GM12874 (cell line): ENCODE measurements at regions not wholly inside any gene's neighbourhood (a gene's known extent, or its start where the extent isn't known, plus 50 kb on each side); places are given as distances from the start of the nearest gene placed in this dataset.

Experiments
- CTCF ChIP-seq: IDR thresholded peaks from 2 replicates; pipeline ENCODE4 v1.5.1; 2011; ENCODE audit warnings: low read depth, mild to moderate bottlenecking, control low read depth, low read length, moderate library complexity; ENCODE audit not compliant: insufficient read depth

GRCh38 chr3:96576935-96577334 lies 237.5 kb upstream of the EPHA6 start:
- TF ChIP-seq CTCF, result no peak

GRCh38 chr3:96584066-96584465 lies 230.3 kb upstream of the EPHA6 start:
- no peak for TF ChIP-seq CTCF

- TF ChIP-seq CTCF, result no peak
Measured at GRCh38 chr3:96619475-96619874, 194.9 kb upstream of the EPHA6 start.

GRCh38 chr3:96622878-96623277 lies 191.5 kb upstream of the EPHA6 start:
- TF ChIP-seq CTCF, result no peak

GRCh38 chr3:96631050-96631449 lies 183.3 kb upstream of the EPHA6 start:
- TF ChIP-seq CTCF, result no peak

GRCh38 chr3:96646596-96646995 lies 167.8 kb upstream of the EPHA6 start:
- no peak for TF ChIP-seq CTCF

- no peak for TF ChIP-seq CTCF
Measured at GRCh38 chr3:96657710-96658109, 156.7 kb upstream of the EPHA6 start.

- no peak for TF ChIP-seq CTCF
Measured at GRCh38 chr3:96677156-96677555, 137.2 kb upstream of the EPHA6 start.
